DND-41 (cell line): ENCODE measurements at regions not wholly inside any gene's neighbourhood (a gene's known extent, or its start where the extent isn't known, plus 50 kb on each side); places are given as distances from the start of the nearest gene placed in this dataset.

ENCODE experiments used
- CTCF ChIP-seq: IDR thresholded peaks from 2 replicates; pipeline ENCODE4 v1.5.1; 2012; ENCODE audit warnings: borderline replicate concordance, low read length, moderate library complexity, mild to moderate bottlenecking; ENCODE audit not compliant: poor library complexity, severe bottlenecking; ENCODE audit errors: extremely low read depth
- EZH2 ChIP-seq: IDR thresholded peaks from 3 replicates; pipeline ENCODE4 v1.6.1; 2012; ENCODE audit warnings: borderline replicate concordance, low read depth, mild to moderate bottlenecking, moderate library complexity, low read length, inconsistent platforms; ENCODE audit not compliant: severe bottlenecking

- TF ChIP-seq EZH2 (no peak), CTCF (no peak)
Measured at GRCh38 chrX:36683507-36683906, 324.7 kb upstream of the FAM47C start.
